Panc1 (cell line): ENCODE measurements at regions not wholly inside any gene's neighbourhood (a gene's known extent, or its start where the extent isn't known, plus 50 kb on each side); places are given as distances from the start of the nearest gene placed in this dataset.

Experiments used
- ATAC-seq: fragments of 200-7000 bp; cut with Tn5 transposase; 2 replicates; pipeline ENCODE4 v1.9.1; 2020; ENCODE audit warnings: mild to moderate bottlenecking, moderate library complexity
- BruUV-seq: library from RNA; stranded (reverse); fragments of 400-500 nt; replicated peaks from 2 replicates; lab custom pipeline; 2021; lab: Mats Ljungman, UMichigan
- CTCF ChIA-PET: fragments of 300-600 bp; sonication (Branson Sonifier 250); formaldehyde crosslinking; loops from one replicate; lab custom pipeline; 2022; ENCODE audit warnings: antibody characterized with exemption; lab: Charles Lee
- POLR2A ChIA-PET: fragments of 300-600 bp; sonication (Branson Sonifier 250); formaldehyde crosslinking; loops from one replicate; lab custom pipeline; 2022; ENCODE audit warnings: antibody characterized with exemption; lab: Charles Lee
- DNase-seq: peaks from one replicate; pipeline ENCODE4 v3.0.0-alpha.2; 2010; ENCODE audit warnings: low read depth, low spot score
- H3K27ac ChIP-seq: 2 replicates; pipeline ENCODE4 v1.5.1; 2011; ENCODE audit warnings: mild to moderate bottlenecking, low read length, inconsistent platforms
- H3K27me3 ChIP-seq: fragments of 200-500 bp; sonication (Bioruptor generic); 2 replicates; pipeline ENCODE4 v1.6.0; 2014; ENCODE audit warnings: low read length, inconsistent platforms; ENCODE audit not compliant: control insufficient read depth, insufficient read depth
- H3K36me3 ChIP-seq: fragments of 200-500 bp; sonication (Bioruptor generic); 2 replicates; pipeline ENCODE4 v1.5.1; 2014; ENCODE audit warnings: inconsistent platforms, mild to moderate bottlenecking, low read length, moderate library complexity; ENCODE audit not compliant: control insufficient read depth, insufficient read depth
- H3K4me1 ChIP-seq: 2 replicates; pipeline ENCODE4 v1.5.1; 2011; ENCODE audit warnings: inconsistent platforms, mild to moderate bottlenecking, low read length, moderate library complexity; ENCODE audit not compliant: control insufficient read depth, insufficient read depth
- H3K4me3 ChIP-seq, 2 experiments: 2 replicates each; pipeline ENCODE4 v1.5.1; 2011 to 2012; ENCODE audit warnings: low read depth in 2 of 2, low read length in 2 of 2, mild to moderate bottlenecking in 2 of 2, inconsistent platforms in 1 of 2, moderate library complexity in 1 of 2
- H3K9me3 ChIP-seq: fragments of 200-500 bp; sonication (Bioruptor generic); 2 replicates; pipeline ENCODE4 v1.5.1; 2014; ENCODE audit warnings: low read depth, mild to moderate bottlenecking, inconsistent platforms, low read length, moderate library complexity; ENCODE audit not compliant: control insufficient read depth, insufficient read depth
- POLR2AphosphoS5 ChIP-seq: IDR thresholded peaks from 2 replicates; pipeline ENCODE4 v1.6.1; 2012; ENCODE audit warnings: mild to moderate bottlenecking, low read depth, low read length, moderate library complexity
- SIN3A ChIP-seq: IDR thresholded peaks from 2 replicates; pipeline ENCODE4 v1.6.1; 2012; ENCODE audit warnings: low read depth, mild to moderate bottlenecking, low read length, moderate library complexity, borderline replicate concordance; ENCODE audit not compliant: insufficient read depth
- TCF7L2 ChIP-seq: IDR thresholded peaks from 2 replicates; pipeline ENCODE4 v1.6.1; 2011; ENCODE audit warnings: mild to moderate bottlenecking, low read depth, low read length, inconsistent platforms
- in situ Hi-C: cut with HindIII; loops from 2 replicates; pipeline ENCODE4 v1.10.0; 2016; ENCODE audit warnings: low sequenced_read_pairs, low pct_unique_long_range_greater_than_20kb
- intact Hi-C: fragments of 100-400 bp; cut with micrococcal nuclease; formaldehyde crosslinking; loops from one replicate; pipeline ENCODE4 v1.10.0; 2022; ENCODE audit not compliant: unreplicated experiment
- TF ChIP-seq, protein P1 (sequence below): fragments of 450-650 bp; IDR thresholded peaks from 2 replicates; pipeline ENCODE4 v1.5.1; 2017; ENCODE audit warnings: mild to moderate bottlenecking
- TF ChIP-seq, protein P2 (sequence below), 2 experiments: IDR thresholded peaks; 2 replicates each; pipeline ENCODE4 v1.6.1; 2011 to 2012; ENCODE audit warnings: low read depth in 2 of 2, control low read depth in 1 of 2, low read length in 1 of 2, mild to moderate bottlenecking in 1 of 2, moderate library complexity in 1 of 2; ENCODE audit not compliant: insufficient read depth in 1 of 2

DNA sequence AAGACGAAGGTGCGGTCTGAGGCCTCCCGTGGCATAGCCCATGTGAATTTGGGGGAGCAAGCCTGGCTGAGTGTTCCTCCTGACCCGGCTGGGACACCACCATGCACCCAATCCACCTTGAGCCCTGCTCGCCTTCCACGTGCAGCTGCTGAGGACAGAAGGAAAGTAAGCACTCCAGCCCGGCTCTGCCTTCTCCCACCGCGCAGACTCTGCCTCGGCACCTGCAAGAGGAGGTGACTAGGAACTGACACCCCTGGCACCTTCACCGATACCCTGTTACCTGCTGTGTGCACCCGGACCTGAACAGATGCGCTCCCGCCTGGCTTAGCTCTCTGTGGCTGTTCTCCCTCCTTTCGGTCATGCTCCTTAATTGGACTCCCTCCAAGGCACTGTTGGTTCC is 57.0 kb upstream of the OPN4 start:
- H3K36me3 ChIP-seq, result no peaks in the 10 kb centered on the region
- intact Hi-C loops (no loop called here), in situ Hi-C loops (no loop called here)
- no peaks in the 10 kb centered on the region; the same call in 1 of the 2 replicates for H3K27me3 ChIP-seq
- ChIA-PET CTCF (interaction anchor here (0.7 kb wide), 1 partner anchor 118 kb away, joined by 3 read pairs; no protein-coding TSS in a partner anchor), POLR2A (no interaction called here)
- H3K27ac ChIP-seq, result no peak overlapping the region
- no TSS peak for BruUV-seq
- no peaks in the 10 kb centered on the region for H3K4me1 ChIP-seq
- TF ChIP-seq, protein P1, sequence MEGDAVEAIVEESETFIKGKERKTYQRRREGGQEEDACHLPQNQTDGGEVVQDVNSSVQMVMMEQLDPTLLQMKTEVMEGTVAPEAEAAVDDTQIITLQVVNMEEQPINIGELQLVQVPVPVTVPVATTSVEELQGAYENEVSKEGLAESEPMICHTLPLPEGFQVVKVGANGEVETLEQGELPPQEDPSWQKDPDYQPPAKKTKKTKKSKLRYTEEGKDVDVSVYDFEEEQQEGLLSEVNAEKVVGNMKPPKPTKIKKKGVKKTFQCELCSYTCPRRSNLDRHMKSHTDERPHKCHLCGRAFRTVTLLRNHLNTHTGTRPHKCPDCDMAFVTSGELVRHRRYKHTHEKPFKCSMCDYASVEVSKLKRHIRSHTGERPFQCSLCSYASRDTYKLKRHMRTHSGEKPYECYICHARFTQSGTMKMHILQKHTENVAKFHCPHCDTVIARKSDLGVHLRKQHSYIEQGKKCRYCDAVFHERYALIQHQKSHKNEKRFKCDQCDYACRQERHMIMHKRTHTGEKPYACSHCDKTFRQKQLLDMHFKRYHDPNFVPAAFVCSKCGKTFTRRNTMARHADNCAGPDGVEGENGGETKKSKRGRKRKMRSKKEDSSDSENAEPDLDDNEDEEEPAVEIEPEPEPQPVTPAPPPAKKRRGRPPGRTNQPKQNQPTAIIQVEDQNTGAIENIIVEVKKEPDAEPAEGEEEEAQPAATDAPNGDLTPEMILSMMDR, result no peak
- no peak for TF ChIP-seq POLR2AphosphoS5
- DNase-seq (no peak), ATAC-seq (no peak)
- no peaks in the 10 kb centered on the region for H3K9me3 ChIP-seq
- H3K4me3 ChIP-seq, result no peak overlapping the region

DNA sequence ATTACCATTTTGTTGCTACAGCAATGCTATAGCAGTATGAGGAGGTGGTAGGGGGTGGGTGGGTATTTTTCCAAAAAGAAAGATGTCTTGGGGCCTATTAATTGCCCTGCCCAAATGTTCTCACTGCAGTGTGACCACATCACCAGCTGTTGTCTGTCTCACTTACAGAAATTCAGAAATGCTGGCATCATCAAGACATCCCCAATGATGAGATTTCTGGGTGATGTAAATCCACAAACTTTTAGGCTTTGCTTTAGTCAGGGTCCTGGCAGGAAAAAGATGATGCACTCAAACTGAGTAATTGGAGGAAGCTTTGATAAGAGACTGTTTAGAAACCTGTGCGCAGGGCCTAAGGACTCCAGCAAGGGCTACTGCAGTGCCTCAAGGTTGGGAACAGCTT is 56.2 kb upstream of the OPN4 start:
- CTCF ChIA-PET, result interaction anchor here (0.7 kb wide), 1 partner anchor 119 kb away, joined by 3 read pairs; no protein-coding TSS in a partner anchor

More for the DNA sequence above, 56.2 kb upstream of the OPN4 start:
- Histone ChIP-seq H3K4me3 (no peak overlapping the region), H3K9me3 (no peaks in the 10 kb centered on the region), H3K27ac (no peak overlapping the region), H3K36me3 (no peaks in the 10 kb centered on the region), H3K4me1 (no peaks in the 10 kb centered on the region), H3K27me3 (no peaks in the 10 kb centered on the region; the same call in 1 of the 2 replicates)
- intact Hi-C loops, result no loop called here
- TF ChIP-seq TCF7L2 (no peak), SIN3A (no peak), POLR2AphosphoS5 (no peak)
- TF ChIP-seq, protein P2, sequence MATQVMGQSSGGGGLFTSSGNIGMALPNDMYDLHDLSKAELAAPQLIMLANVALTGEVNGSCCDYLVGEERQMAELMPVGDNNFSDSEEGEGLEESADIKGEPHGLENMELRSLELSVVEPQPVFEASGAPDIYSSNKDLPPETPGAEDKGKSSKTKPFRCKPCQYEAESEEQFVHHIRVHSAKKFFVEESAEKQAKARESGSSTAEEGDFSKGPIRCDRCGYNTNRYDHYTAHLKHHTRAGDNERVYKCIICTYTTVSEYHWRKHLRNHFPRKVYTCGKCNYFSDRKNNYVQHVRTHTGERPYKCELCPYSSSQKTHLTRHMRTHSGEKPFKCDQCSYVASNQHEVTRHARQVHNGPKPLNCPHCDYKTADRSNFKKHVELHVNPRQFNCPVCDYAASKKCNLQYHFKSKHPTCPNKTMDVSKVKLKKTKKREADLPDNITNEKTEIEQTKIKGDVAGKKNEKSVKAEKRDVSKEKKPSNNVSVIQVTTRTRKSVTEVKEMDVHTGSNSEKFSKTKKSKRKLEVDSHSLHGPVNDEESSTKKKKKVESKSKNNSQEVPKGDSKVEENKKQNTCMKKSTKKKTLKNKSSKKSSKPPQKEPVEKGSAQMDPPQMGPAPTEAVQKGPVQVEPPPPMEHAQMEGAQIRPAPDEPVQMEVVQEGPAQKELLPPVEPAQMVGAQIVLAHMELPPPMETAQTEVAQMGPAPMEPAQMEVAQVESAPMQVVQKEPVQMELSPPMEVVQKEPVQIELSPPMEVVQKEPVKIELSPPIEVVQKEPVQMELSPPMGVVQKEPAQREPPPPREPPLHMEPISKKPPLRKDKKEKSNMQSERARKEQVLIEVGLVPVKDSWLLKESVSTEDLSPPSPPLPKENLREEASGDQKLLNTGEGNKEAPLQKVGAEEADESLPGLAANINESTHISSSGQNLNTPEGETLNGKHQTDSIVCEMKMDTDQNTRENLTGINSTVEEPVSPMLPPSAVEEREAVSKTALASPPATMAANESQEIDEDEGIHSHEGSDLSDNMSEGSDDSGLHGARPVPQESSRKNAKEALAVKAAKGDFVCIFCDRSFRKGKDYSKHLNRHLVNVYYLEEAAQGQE (IDR thresholded peaks at IDR 0.05; ENCODE audit: insufficient read depth in 1 of 2, low read depth in 2 of 2, low read length in 1 of 2), result no peak
- TF ChIP-seq, protein P1, result no peak
- ATAC-seq, result no peak
- no TSS peak for BruUV-seq
- POLR2A ChIA-PET, result no interaction called here
- DNase-seq, result no peak
- in situ Hi-C loops, result no loop called here
